GM21825 (cell line): ENCODE measurements at regions not wholly inside any gene's neighbourhood (a gene's known extent, or its start where the extent isn't known, plus 50 kb on each side); places are given as distances from the start of the nearest gene placed in this dataset.

Source experiments
- ATAC-seq: cut with Tn5 transposase; IDR thresholded peaks from one replicate; pipeline ENCODE4 v1.9.1; 2021; ENCODE audit warnings: mild to moderate bottlenecking, moderate library complexity; ENCODE audit not compliant: unreplicated experiment

DNA sequence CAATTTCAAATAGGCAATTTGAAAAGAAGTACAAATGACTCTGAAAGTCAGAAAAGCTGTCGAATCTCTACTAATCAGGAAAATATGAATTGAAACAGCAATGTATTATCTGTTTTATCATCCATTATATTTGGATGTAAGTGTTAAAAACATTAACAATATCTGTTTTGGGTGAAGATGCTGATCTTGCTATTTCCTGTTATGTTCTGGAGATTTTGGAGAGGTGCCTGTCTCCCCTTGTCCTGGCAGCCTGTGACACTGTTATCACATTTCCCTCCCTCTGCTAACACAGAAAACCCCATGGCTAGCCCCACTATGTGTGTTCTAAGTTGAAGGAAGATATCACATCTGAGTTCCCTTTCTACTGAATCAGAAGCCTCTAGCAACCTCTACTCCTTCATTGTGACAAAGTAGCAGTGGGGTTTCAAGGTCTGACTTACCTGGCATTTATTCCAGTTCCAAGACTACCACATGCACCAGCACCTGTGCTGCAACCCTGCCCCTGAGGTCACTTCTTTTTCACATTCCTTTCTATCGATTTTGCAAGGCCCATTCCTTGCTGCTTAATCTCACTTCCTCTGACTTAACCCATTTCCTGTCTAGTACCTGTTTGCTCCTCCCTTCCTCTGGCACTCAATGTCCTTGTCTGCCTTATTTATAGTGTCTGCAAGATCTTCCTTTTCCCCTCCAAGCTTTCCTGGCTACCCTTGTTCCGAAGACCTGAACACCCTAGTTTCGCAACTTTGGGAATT lies 95.5 kb upstream of the COL8A1 start:
- ATAC-seq: no peak

GRCh38 chr3:99541181-99541580 lies 97.2 kb upstream of the COL8A1 start:
- ATAC-seq: no peak

- ATAC-seq: no peak
Measured at GRCh38 chr3:99537416-99537815, 101.0 kb upstream of the COL8A1 start.

GRCh38 chr3:99536555-99537314 lies 101.7 kb upstream of the COL8A1 start:
- ATAC-seq: no peak

GRCh38 chr3:99534951-99535704 lies 103.3 kb upstream of the COL8A1 start:
- ATAC-seq: no peak

- ATAC-seq: peak; percentile 72
Measured at GRCh38 chr3:99532246-99532645, 106.1 kb upstream of the COL8A1 start.

DNA sequence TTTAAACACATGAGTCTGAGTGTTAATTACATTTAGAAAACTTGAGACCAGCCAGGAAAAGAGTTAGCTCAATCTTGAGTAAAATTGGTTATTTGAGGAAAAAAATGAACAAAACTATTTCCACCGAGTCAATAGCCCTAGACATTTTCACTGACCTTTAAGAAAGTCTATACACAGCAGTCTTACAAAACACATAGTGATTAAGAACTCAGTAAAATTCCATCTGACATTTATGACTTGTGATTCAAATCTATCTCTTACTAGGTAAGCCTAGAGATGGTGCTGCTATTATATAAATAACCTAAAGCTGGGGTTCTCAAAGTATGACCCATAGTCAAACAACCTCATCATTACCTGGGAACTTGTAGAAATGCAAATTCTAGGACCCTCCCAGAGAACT lies 109.1 kb upstream of the COL8A1 start:
- no peak for ATAC-seq

- ATAC-seq: no peak
Measured at GRCh38 chr3:99526921-99527320, 111.5 kb upstream of the COL8A1 start.

- ATAC-seq: no peak
Measured at GRCh38 chr3:99524559-99524958, 113.8 kb upstream of the COL8A1 start.

DNA sequence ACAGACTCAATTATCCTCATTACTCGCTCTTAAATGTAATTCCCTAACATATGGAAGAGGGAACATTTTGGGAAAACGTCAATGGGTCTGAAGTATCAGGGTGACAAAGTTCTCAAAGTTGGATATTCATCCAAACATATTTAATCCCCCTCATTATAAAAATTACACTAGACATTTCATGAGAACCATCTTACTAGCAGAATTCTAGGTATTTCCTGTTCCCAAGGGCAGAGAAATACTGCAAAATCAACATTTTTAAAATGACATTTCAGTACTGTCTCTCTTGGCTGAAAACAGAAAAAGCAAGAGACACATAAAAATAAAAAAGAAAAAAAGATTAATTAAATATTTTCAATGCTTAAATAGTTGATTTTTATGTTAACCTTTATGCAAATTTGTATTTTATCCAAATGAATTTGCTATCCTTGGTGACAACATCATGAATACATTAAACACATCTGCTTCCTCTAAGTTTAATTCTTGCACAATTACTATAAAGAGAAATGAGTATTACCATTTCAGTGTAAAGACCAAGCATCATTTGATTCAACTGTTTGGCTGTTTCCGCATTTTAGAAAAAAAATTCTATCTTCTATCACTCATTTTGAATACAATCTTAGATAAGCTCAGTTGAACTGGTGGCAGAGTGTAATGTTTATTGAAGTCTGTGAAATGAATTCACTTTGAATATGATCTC lies 114.8 kb upstream of the COL8A1 start:
- ATAC-seq: no peak

DNA sequence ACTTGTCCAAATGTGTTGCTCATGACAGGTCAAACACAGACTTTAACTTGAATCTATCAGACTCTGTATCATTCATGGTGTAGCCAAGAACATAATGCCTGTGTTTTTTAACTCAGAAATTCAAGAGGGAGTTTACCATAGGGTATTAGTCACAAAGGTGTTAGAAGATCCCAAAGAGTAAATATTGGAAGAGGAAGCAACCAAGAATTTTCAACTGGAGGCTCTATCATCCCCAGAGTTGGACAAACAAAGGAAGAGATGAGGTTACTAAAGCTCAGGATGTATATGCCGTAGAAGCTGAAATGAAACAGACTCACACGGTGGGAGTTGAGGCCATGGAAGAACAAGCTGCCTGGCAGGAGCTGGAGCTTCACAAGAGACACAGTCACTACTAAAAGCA lies 116.2 kb upstream of the COL8A1 start:
- ATAC-seq: no peak

DNA sequence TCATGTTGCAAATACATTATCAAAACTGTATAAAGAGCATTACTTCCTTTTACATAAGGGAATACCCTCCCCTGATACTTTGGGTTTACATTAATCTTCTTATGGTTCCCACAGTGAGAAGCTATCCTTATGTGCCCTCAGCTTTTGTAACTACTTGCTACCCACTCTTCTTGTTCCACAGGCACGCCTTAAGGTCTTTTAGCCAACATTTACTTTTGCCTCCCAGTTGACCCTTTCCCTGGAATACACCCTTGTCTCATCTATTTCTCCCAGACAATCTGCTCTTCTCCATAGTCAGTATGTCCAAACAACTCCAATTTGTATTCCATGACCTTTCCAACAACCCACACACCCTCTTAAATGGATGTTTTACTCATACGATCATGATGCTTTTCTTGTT lies 116.8 kb upstream of the COL8A1 start:
- no peak for ATAC-seq

DNA sequence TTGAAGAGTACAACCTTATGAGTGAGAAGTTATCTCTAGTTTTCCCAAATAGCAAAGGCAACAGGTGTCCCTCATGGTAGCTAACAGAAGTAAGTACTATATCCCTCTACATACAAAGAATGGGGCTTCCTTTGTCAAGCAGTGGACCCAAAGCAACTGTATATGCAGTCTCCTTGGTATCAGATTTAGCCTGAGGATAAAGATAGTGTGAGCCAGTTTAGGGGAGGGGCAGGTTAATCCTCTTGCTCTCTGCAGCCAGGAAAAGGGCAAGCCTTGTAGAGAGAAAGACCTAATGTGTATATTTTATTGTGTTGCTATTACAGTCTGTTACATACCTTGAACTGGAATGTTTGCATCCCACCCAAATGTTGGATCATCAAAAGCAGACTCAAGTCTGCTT lies 117.9 kb upstream of the COL8A1 start:
- ATAC-seq: no peak

GRCh38 chr3:99516936-99517335 lies 121.5 kb upstream of the COL8A1 start:
- no peak for ATAC-seq

DNA sequence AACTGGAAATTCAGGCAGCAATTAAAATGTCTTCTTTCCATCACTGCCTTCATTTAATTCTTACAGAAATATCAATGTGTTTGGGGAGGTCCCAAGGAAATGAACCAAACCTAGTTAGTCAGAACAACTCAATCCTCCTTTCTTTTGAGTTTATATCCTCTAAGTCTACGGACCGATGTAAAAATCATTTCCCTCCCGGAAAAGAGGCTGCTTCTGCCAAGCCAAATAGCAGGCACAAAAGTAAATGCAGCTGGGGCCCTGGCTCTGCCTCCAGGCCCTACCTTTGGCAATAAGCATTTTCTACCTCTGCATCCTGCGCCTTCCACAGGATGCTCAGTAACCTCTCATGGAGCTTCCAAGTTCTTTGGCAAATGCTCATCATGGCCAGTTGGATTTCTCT lies 122.5 kb upstream of the COL8A1 start:
- no peak for ATAC-seq

- ATAC-seq: no peak
Measured at GRCh38 chr3:99509224-99509623, 129.2 kb upstream of the COL8A1 start.

- no peak for ATAC-seq
Measured at GRCh38 chr3:99508191-99508590, 130.2 kb upstream of the COL8A1 start.

DNA sequence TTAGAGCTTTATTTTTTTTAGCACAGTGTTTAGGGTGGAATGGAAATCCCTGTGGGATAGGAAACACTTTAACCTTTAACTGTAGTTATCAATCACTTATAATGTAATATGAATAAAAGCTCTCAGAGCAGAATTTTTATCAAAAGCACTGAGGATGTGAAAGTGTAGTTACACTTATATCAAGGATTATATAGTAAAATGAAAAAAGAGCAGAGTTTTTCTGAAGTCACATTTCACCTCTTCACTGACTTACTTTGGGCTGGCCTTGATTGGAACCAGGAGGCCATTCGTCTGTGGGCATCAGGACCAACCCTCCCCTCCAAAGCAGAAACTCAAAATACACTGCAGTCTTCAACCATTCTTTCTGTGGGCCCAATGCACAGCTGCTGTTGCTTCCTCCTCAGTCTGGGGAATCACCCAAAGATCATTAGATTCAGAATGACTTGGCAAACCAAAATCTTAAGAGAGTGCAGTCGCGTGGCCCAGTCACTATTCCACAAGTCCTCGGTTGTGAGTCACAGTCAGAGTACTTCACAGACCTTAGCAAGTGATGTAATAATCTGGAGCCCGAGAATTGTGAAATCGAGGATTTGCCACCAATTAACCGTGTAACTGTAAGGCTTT lies 132.6 kb upstream of the COL8A1 start:
- ATAC-seq: peak; percentile 99

- peak; percentile 33 for ATAC-seq
Measured at GRCh38 chr3:99505200-99505599, 133.2 kb upstream of the COL8A1 start.

GRCh38 chr3:99504258-99504657 lies 134.1 kb upstream of the COL8A1 start:
- no peak for ATAC-seq

- ATAC-seq: no peak
Measured at GRCh38 chr3:99503350-99503749, 135.0 kb upstream of the COL8A1 start.
